C4-2B (cell line): ENCODE measurements at regions not wholly inside any gene's neighbourhood (a gene's known extent, or its start where the extent isn't known, plus 50 kb on each side); places are given as distances from the start of the nearest gene placed in this dataset.

Experiments used
- CTCF ChIP-seq: fragments of 450-650 bp; conservative IDR thresholded peaks from 2 replicates; pipeline ENCODE4 v1.5.1; 2017; ENCODE audit warnings: mild to moderate bottlenecking
- ZFX ChIP-seq: fragments of 450-650 bp; IDR thresholded peaks from 2 replicates; pipeline ENCODE4 v1.6.1; 2017

- no peak for TF ChIP-seq CTCF
- no peak for TF ChIP-seq ZFX
These were observed 166.0 kb upstream of the GPR26 start for GRCh38 chr10:123500110-123500509.
